WTC11 (cell line): ENCODE measurements at regions not wholly inside any gene's neighbourhood (a gene's known extent, or its start where the extent isn't known, plus 50 kb on each side); places are given as distances from the start of the nearest gene placed in this dataset.

ENCODE experiments used
- ATAC-seq: fragments of 200-7000 bp; cut with Tn5 transposase; 2 replicates; pipeline ENCODE4 v1.10.0; 2021; ENCODE audit warnings: mild to moderate bottlenecking, moderate library complexity
- CTCF ChIA-PET: fragments of 300-600 bp; sonication (Branson Sonifier 250); formaldehyde crosslinking; loops from one replicate; lab custom pipeline; 2021; ENCODE audit warnings: antibody characterized with exemption; lab: Charles Lee
- POLR2A ChIA-PET: fragments of 350-600 bp; sonication (Branson Sonifier 250); formaldehyde crosslinking; loops from one replicate; lab custom pipeline; 2021; ENCODE audit warnings: antibody characterized with exemption; lab: Charles Lee
- DNase-seq: peaks from one replicate; pipeline ENCODE4 v3.0.0; 2021; ENCODE audit warnings: low spot score
- H3K27ac Mint-ChIP-seq: 2 replicates; pipeline ENCODE4 v1.8.0; 2021; ENCODE audit warnings: mixed read lengths
- H3K27me3 Mint-ChIP-seq: 2 replicates; pipeline ENCODE4 v1.8.0; 2021; ENCODE audit warnings: low read depth, mild to moderate bottlenecking, moderate library complexity, mixed read lengths
- H3K36me3 Mint-ChIP-seq: 2 replicates; pipeline ENCODE4 v1.8.0; 2021; ENCODE audit warnings: mixed read lengths
- H3K4me1 Mint-ChIP-seq: 2 replicates; pipeline ENCODE4 v1.8.0; 2022; ENCODE audit warnings: mixed read lengths
- H3K4me3 Mint-ChIP-seq: 2 replicates; pipeline ENCODE4 v1.8.0; 2021; ENCODE audit warnings: mild to moderate bottlenecking, moderate library complexity, mixed read lengths
- H3K9me3 Mint-ChIP-seq: 2 replicates; pipeline ENCODE4 v1.8.0; 2021; ENCODE audit warnings: mixed read lengths
- E2F5 ChIP-seq: sonication (generic); formaldehyde crosslinking; IDR thresholded peaks from 2 replicates; pipeline ENCODE4 v1.8.1; 2022; ENCODE audit warnings: mild to moderate bottlenecking, moderate library complexity, missing genetic modification reagents
- ELF4 ChIP-seq: sonication (generic); formaldehyde crosslinking; IDR thresholded peaks from 2 replicates; pipeline ENCODE4 v1.8.1; 2022; ENCODE audit warnings: low read depth, mild to moderate bottlenecking, moderate library complexity, missing genetic modification reagents
- ERG ChIP-seq: fragments of 250-450 bp; sonication (Bioruptor Pico); IDR thresholded peaks from 2 replicates; pipeline ENCODE4 v1.8.0; 2021; ENCODE audit warnings: mild to moderate bottlenecking
- FOXJ3 ChIP-seq: sonication (generic); formaldehyde crosslinking; IDR thresholded peaks from 2 replicates; pipeline ENCODE4 v1.9.0; 2021; ENCODE audit warnings: missing genetic modification reagents, mild to moderate bottlenecking, borderline replicate concordance
- FOXK1 ChIP-seq: sonication (generic); formaldehyde crosslinking; IDR thresholded peaks from 2 replicates; pipeline ENCODE4 v1.8.0; 2022; ENCODE audit warnings: mild to moderate bottlenecking, moderate library complexity, missing genetic modification reagents
- FOXP1 ChIP-seq: sonication (generic); formaldehyde crosslinking; IDR thresholded peaks from 2 replicates; pipeline ENCODE4 v1.8.0; 2022; ENCODE audit warnings: missing genetic modification reagents, mild to moderate bottlenecking, moderate library complexity, borderline replicate concordance
- GTF2I ChIP-seq: fragments of 250-450 bp; sonication (Bioruptor Pico); conservative IDR thresholded peaks from 2 replicates; pipeline ENCODE4 v1.4.0; 2021; ENCODE audit warnings: mild to moderate bottlenecking
- JUN ChIP-seq: sonication (generic); formaldehyde crosslinking; IDR thresholded peaks from 2 replicates; pipeline ENCODE4 v1.8.0; 2023; ENCODE audit warnings: mild to moderate bottlenecking, missing genetic modification reagents
- MYBL2 ChIP-seq: sonication (generic); formaldehyde crosslinking; IDR thresholded peaks from 2 replicates; pipeline ENCODE4 v1.8.1; 2023; ENCODE audit warnings: mild to moderate bottlenecking, moderate library complexity, missing genetic modification reagents
- NFE2L1 ChIP-seq: sonication (generic); formaldehyde crosslinking; IDR thresholded peaks from 2 replicates; pipeline ENCODE4 v1.8.1; 2023; ENCODE audit warnings: missing genetic modification reagents
- NFYB ChIP-seq: sonication (generic); formaldehyde crosslinking; conservative IDR thresholded peaks from 2 replicates; pipeline ENCODE4 v1.8.0; 2022; ENCODE audit warnings: low read depth, missing genetic modification reagents
- PRRX2 ChIP-seq: fragments of 250-450 bp; sonication (Bioruptor Pico); IDR thresholded peaks from 2 replicates; pipeline ENCODE4 v1.8.0; 2021; ENCODE audit warnings: mild to moderate bottlenecking
- RELA ChIP-seq: sonication (generic); formaldehyde crosslinking; IDR thresholded peaks from 2 replicates; pipeline ENCODE4 v1.8.1; 2022; ENCODE audit warnings: missing genetic modification reagents, mild to moderate bottlenecking, borderline replicate concordance
- RORB ChIP-seq: fragments of 250-450 bp; sonication (Bioruptor Pico); IDR thresholded peaks from 2 replicates; pipeline ENCODE4 v1.9.0; 2021; ENCODE audit warnings: mild to moderate bottlenecking
- SMAD4 ChIP-seq: sonication (generic); formaldehyde crosslinking; IDR thresholded peaks from 2 replicates; pipeline ENCODE4 v1.8.0; 2022; ENCODE audit warnings: mild to moderate bottlenecking, missing genetic modification reagents
- TEAD1 ChIP-seq: sonication (generic); formaldehyde crosslinking; IDR thresholded peaks from 2 replicates; pipeline ENCODE4 v1.8.0; 2022; ENCODE audit warnings: mild to moderate bottlenecking, missing genetic modification reagents
- TP53 ChIP-seq: sonication (generic); formaldehyde crosslinking; IDR thresholded peaks from 2 replicates; pipeline ENCODE4 v1.8.1; 2023; ENCODE audit warnings: mild to moderate bottlenecking, missing genetic modification reagents
- ZBTB43 ChIP-seq: sonication (generic); formaldehyde crosslinking; IDR thresholded peaks from 2 replicates; pipeline ENCODE4 v1.8.1; 2023; ENCODE audit warnings: mild to moderate bottlenecking, missing genetic modification reagents
- ZMAT4 ChIP-seq: fragments of 250-450 bp; sonication (Bioruptor Pico); IDR thresholded peaks from 2 replicates; pipeline ENCODE4 v1.9.0; 2021; ENCODE audit warnings: mild to moderate bottlenecking
- ZNF138 ChIP-seq: sonication (generic); formaldehyde crosslinking; conservative IDR thresholded peaks from 2 replicates; pipeline ENCODE4 v1.8.1; 2022; ENCODE audit warnings: mild to moderate bottlenecking, moderate library complexity, missing genetic modification reagents
- ZNF423 ChIP-seq: fragments of 250-450 bp; sonication (Bioruptor Pico); IDR thresholded peaks from 2 replicates; pipeline ENCODE4 v2.1.2; 2022; ENCODE audit warnings: mild to moderate bottlenecking, moderate library complexity
- ZNF532 ChIP-seq: fragments of 250-450 bp; sonication (Bioruptor Pico); IDR thresholded peaks from 2 replicates; pipeline ENCODE4 v1.9.0; 2021; ENCODE audit warnings: mild to moderate bottlenecking, borderline replicate concordance
- TF ChIP-seq, protein P1 (sequence below): sonication (generic); formaldehyde crosslinking; IDR thresholded peaks from 2 replicates; pipeline ENCODE4 v1.8.0; 2023; ENCODE audit warnings: missing genetic modification reagents, mild to moderate bottlenecking, borderline replicate concordance
- TF ChIP-seq, protein P2 (sequence below): sonication (generic); formaldehyde crosslinking; IDR thresholded peaks from 2 replicates; pipeline ENCODE4 v1.8.1; 2023; ENCODE audit warnings: mild to moderate bottlenecking, missing genetic modification reagents, moderate library complexity

DNA sequence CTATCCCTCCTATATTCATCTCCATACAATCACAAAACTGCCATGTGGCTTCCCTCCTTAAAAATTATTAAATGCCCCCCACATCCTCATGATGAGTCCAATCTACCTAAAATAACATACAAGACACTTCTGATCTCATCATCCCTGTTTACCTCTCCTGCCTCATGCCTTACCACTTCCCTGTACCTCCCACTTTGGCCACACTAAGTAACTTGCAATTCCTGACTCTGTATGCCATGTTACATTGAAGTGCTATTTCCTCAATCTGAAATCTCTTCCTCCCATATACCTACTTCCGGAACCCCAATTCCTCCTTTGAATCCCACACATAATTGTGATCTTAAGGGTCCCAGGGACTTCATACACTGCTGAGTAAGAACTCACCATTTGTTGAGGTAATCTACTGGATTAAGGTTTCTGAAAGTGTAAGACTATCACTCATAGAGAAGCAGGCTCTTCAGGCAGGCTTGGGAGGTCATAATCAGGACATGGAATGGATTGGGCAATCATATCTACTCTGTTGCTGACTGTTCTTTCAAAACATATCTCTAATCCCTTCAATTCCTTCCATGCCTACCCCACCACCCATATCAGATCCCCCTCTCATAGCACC lies 117.6 kb upstream of the PLEKHG7 start:
- H3K4me3 Mint-ChIP-seq: no peak overlapping the region
- H3K36me3 Mint-ChIP-seq: peaks cover 7% of the 10 kb centered on the region
- peaks cover 16% of the 10 kb centered on the region for H3K9me3 Mint-ChIP-seq
- no peak for TF ChIP-seq RELA (CRISPR knock-in tag)
- no peak for TF ChIP-seq JUN (CRISPR knock-in tag)
- no peak for TF ChIP-seq MYBL2 (CRISPR knock-in tag)
- no peak for TF ChIP-seq ZNF423 (CRISPR knock-in tag)
- no peak for TF ChIP-seq TP53 (CRISPR knock-in tag)
- no peak for TF ChIP-seq E2F5
- TF ChIP-seq FOXK1 (CRISPR knock-in tag): no peak
- TF ChIP-seq ZNF532: no peak
- TF ChIP-seq ZMAT4: no peak
- no peak for TF ChIP-seq FOXP1 (CRISPR knock-in tag)
- TF ChIP-seq, protein P1, sequence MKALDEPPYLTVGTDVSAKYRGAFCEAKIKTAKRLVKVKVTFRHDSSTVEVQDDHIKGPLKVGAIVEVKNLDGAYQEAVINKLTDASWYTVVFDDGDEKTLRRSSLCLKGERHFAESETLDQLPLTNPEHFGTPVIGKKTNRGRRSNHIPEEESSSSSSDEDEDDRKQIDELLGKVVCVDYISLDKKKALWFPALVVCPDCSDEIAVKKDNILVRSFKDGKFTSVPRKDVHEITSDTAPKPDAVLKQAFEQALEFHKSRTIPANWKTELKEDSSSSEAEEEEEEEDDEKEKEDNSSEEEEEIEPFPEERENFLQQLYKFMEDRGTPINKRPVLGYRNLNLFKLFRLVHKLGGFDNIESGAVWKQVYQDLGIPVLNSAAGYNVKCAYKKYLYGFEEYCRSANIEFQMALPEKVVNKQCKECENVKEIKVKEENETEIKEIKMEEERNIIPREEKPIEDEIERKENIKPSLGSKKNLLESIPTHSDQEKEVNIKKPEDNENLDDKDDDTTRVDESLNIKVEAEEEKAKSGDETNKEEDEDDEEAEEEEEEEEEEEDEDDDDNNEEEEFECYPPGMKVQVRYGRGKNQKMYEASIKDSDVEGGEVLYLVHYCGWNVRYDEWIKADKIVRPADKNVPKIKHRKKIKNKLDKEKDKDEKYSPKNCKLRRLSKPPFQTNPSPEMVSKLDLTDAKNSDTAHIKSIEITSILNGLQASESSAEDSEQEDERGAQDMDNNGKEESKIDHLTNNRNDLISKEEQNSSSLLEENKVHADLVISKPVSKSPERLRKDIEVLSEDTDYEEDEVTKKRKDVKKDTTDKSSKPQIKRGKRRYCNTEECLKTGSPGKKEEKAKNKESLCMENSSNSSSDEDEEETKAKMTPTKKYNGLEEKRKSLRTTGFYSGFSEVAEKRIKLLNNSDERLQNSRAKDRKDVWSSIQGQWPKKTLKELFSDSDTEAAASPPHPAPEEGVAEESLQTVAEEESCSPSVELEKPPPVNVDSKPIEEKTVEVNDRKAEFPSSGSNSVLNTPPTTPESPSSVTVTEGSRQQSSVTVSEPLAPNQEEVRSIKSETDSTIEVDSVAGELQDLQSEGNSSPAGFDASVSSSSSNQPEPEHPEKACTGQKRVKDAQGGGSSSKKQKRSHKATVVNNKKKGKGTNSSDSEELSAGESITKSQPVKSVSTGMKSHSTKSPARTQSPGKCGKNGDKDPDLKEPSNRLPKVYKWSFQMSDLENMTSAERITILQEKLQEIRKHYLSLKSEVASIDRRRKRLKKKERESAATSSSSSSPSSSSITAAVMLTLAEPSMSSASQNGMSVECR (CRISPR knock-in tag): no peak
- DNase-seq (no peak), ATAC-seq (no peak)
- H3K27me3 Mint-ChIP-seq: no peaks in the 10 kb centered on the region; the same call in none of the 2 replicates
- ChIA-PET POLR2A (no interaction called here), CTCF (no interaction called here)
- H3K4me1 Mint-ChIP-seq: peaks cover 12% of the 10 kb centered on the region
- no peak overlapping the region for H3K27ac Mint-ChIP-seq

DNA sequence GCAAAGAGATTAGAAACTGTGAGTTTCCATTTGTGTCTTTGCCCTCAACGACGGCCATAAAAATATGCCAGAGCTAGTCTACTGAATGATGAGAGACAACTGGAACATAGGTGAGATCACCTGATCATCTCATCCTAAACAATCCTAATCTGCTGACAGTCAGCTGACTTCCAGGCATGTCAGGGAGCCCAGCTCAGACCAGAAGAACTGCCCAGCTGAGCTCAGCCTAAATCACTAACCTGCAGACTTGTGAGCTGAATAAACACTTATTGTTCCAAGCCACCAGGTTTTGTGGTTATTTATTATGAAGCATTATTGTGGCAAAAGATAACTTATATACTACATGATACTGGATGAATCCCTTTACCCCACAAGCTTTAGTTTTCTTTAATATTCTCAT lies 118.9 kb upstream of the PLEKHG7 start:
- POLR2A ChIA-PET: no interaction called here
- Mint-ChIP-seq H3K4me1 (peaks cover 10% of the 10 kb centered on the region), H3K4me3 (no peak overlapping the region), H3K36me3 (peaks cover 7% of the 10 kb centered on the region), H3K27me3 (no peaks in the 10 kb centered on the region; the same call in none of the 2 replicates), H3K27ac (no peak overlapping the region), H3K9me3 (peaks cover 16% of the 10 kb centered on the region)
- CTCF ChIA-PET: interaction anchor here (1.1 kb wide), 1 partner anchor 1202 kb away, joined by 4 read pairs; no protein-coding TSS in a partner anchor
- DNase-seq (no peak), ATAC-seq (no peak)
- TF ChIP-seq, protein P2, sequence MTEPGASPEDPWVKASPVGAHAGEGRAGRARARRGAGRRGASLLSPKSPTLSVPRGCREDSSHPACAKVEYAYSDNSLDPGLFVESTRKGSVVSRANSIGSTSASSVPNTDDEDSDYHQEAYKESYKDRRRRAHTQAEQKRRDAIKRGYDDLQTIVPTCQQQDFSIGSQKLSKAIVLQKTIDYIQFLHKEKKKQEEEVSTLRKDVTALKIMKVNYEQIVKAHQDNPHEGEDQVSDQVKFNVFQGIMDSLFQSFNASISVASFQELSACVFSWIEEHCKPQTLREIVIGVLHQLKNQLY (CRISPR knock-in tag): no peak
- TF ChIP-seq ERG (CRISPR knock-in tag) (no peak), ZBTB43 (CRISPR knock-in tag) (no peak), FOXJ3 (CRISPR knock-in tag) (no peak), TEAD1 (no peak), MYBL2 (CRISPR knock-in tag) (no peak), GTF2I (CRISPR knock-in tag) (no peak), PRRX2 (CRISPR knock-in tag) (no peak), ZNF138 (CRISPR knock-in tag) (no peak), ELF4 (no peak), RORB (CRISPR knock-in tag) (no peak), NFYB (no peak), SMAD4 (CRISPR knock-in tag) (no peak), NFE2L1 (CRISPR knock-in tag) (no peak)
